ENCODE measurements at regions not wholly inside any gene's neighbourhood (a gene's known extent, or its start where the extent isn't known, plus 50 kb on each side); places are given as distances from the start of the nearest gene placed in this dataset.

DNA sequence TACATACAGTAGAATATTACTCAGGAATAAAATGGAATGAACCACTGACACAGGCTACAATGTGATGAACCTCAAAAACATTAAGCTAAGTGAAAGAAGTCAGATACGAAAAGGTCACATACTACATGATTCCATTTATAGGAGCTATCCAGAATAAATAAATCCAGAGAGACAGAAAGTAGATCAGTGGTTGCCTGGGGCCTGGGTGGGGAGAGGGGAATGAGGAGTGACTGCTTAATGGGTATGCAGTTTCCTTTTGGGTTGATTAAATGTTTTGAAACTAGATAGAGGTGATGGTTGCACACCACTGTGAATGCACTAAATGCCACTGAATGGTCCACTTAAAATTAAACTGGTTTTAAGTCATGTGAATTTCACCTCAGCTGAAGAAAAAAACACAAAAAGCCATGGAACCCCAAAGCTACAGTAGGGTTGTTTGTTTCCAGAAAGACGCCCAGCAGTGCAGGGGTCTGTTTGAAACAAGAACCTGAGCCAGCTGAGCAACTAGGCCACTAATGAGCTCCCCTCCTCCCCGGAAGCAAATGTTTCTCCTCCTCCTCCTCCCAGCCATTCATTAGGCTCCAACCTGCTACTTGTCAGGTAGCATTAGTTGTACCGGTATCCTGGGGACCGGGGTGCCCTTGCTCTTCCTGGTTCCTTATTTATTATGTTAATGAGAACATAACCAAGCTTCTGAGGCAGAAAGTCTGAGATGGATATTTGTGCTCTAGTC is 168.4 kb downstream of the EVX1 start:
- DNase-seq (no peak), ATAC-seq (ENCODE audit: low FRiP score in 2 of 2) (no peak)
- Histone ChIP-seq H3K9me3 (no peaks in the 10 kb centered on the region), H3K36me3 (no peaks in the 10 kb centered on the region), H3K4me1 (no peaks in the 10 kb centered on the region), H3K27me3 (no peaks in the 10 kb centered on the region), H3K27ac (no peak overlapping the region), H3K4me3 (no peak overlapping the region)
- TF ChIP-seq POLR2A (IDR thresholded peaks at IDR 0.05) (no peak), EP300 (IDR thresholded peaks at IDR 0.05) (no peak), POLR2AphosphoS5 (IDR thresholded peaks at IDR 0.05) (no peak)
- TF ChIP-seq, protein P1, sequence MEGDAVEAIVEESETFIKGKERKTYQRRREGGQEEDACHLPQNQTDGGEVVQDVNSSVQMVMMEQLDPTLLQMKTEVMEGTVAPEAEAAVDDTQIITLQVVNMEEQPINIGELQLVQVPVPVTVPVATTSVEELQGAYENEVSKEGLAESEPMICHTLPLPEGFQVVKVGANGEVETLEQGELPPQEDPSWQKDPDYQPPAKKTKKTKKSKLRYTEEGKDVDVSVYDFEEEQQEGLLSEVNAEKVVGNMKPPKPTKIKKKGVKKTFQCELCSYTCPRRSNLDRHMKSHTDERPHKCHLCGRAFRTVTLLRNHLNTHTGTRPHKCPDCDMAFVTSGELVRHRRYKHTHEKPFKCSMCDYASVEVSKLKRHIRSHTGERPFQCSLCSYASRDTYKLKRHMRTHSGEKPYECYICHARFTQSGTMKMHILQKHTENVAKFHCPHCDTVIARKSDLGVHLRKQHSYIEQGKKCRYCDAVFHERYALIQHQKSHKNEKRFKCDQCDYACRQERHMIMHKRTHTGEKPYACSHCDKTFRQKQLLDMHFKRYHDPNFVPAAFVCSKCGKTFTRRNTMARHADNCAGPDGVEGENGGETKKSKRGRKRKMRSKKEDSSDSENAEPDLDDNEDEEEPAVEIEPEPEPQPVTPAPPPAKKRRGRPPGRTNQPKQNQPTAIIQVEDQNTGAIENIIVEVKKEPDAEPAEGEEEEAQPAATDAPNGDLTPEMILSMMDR (IDR thresholded peaks at IDR 0.05): no peak
- WGBS, 2 donors: 81 to 84% methylated on average over 5 of the region's 5 CpGs

DNA sequence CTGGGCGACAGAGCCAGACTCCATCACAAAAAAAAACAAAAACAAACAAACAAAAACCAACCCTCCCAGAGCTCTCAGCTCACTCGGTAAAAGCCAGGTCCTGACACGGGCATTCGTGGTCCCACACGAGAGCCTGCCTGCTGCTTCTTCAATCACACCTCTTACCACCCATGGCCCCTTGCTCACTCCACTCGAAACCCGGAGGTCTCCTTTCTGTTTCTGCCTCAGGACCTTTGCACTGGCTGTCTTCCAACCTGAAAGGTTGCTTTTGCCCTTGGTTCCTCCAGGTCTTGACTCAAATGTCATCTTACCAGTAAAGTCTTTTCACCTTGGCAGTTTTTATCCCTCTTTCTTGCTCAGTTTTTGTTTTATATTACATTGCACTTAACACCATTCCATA is 169.6 kb downstream of the EVX1 start:
- 86 to 92% methylated on average over 7 of the region's 7 CpGs for WGBS, 2 donors
- no peak overlapping the region for H3K4me3 ChIP-seq
- H3K9me3 ChIP-seq: no peaks in the 10 kb centered on the region
- ATAC-seq (ENCODE audit: low FRiP score in 2 of 2) (no peak), DNase-seq (no peak)
- H3K4me1 ChIP-seq: no peaks in the 10 kb centered on the region
- no peak overlapping the region for H3K27ac ChIP-seq
- no peaks in the 10 kb centered on the region for H3K36me3 ChIP-seq
- TF ChIP-seq, protein P1 (IDR thresholded peaks at IDR 0.05): no peak
- TF ChIP-seq POLR2A (IDR thresholded peaks at IDR 0.05) (no peak), EP300 (IDR thresholded peaks at IDR 0.05) (no peak), POLR2AphosphoS5 (IDR thresholded peaks at IDR 0.05) (no peak)
- no peaks in the 10 kb centered on the region for H3K27me3 ChIP-seq

DNA sequence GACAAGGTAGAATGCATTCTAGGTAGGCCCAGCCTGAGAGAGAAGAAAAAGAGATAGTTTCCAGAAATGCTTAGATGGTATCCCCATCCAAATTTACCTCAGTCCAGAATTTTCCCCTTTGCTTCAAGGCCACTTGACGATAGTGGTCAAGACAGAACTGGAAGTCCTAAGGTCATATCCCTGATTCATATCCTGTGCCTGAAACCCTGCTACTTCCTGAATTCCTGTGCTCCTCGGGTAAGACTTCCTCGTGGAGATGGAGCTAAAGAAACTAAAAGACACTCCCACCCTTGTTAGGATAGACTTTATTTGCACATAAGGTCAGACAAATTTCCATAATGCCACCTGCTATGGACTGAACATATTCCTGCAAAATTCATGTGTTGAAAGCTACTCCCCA is 175.9 kb downstream of the EVX1 start:
- Histone ChIP-seq H3K27me3 (no peaks in the 10 kb centered on the region), H3K4me3 (no peak overlapping the region), H3K27ac (no peak overlapping the region), H3K9me3 (no peaks in the 10 kb centered on the region), H3K36me3 (no peaks in the 10 kb centered on the region), H3K4me1 (no peaks in the 10 kb centered on the region)
- TF ChIP-seq POLR2AphosphoS5 (IDR thresholded peaks at IDR 0.05) (no peak), POLR2A (IDR thresholded peaks at IDR 0.05) (no peak), EP300 (IDR thresholded peaks at IDR 0.05) (no peak)
- TF ChIP-seq, protein P1 (IDR thresholded peaks at IDR 0.05): no peak
- DNase-seq (no peak), ATAC-seq (ENCODE audit: low FRiP score in 2 of 2) (no peak)
- 34 to 55% methylated on average over 3 of the region's 3 CpGs for WGBS, 2 donors

DNA sequence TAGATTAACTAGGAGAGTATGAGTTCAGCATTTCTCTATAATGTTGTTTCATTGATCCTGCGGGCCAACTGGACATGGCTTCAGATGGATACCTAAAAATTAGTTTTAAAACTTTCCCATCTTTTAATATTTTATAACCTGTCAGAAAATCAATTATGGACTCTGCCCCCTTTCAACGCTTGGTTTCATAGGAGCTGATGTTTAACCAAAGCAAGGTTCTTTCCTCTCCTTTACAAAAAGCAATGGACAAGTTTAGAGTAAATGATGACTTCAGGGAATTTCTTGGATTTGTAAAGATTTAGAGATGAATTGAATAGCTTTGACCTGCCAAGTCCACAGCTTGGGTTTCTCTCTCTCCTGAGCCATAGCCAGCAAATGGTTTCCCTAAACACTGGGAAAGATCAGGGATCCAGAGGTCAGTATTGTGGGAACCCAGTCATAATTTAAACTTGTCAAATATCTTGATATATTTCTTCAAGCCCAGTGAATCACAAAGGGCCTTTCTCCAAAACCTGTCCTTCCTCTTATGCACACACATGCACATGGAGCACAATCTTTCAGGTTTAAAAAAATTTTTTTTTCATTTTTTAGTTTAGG is 177.1 kb downstream of the EVX1 start:
- ATAC-seq (ENCODE audit: low FRiP score in 2 of 2): no peak
- Histone ChIP-seq H3K4me3 (no peak overlapping the region), H3K27me3 (no peaks in the 10 kb centered on the region), H3K36me3 (no peaks in the 10 kb centered on the region), H3K9me3 (no peaks in the 10 kb centered on the region), H3K4me1 (peaks cover 0 to 3% (median 0%) of the 10 kb centered on the region in 4 donors), H3K27ac (no peak overlapping the region)
- no peak for DNase-seq
- WGBS, 2 donors: 94 to 95% methylated on average over 2 of the region's 2 CpGs
- TF ChIP-seq POLR2AphosphoS5 (IDR thresholded peaks at IDR 0.05): no peak
- TF ChIP-seq EP300 (IDR thresholded peaks at IDR 0.05): no peak
- no peak for TF ChIP-seq POLR2A (IDR thresholded peaks at IDR 0.05)
- TF ChIP-seq, protein P1 (IDR thresholded peaks at IDR 0.05): no peak

DNA sequence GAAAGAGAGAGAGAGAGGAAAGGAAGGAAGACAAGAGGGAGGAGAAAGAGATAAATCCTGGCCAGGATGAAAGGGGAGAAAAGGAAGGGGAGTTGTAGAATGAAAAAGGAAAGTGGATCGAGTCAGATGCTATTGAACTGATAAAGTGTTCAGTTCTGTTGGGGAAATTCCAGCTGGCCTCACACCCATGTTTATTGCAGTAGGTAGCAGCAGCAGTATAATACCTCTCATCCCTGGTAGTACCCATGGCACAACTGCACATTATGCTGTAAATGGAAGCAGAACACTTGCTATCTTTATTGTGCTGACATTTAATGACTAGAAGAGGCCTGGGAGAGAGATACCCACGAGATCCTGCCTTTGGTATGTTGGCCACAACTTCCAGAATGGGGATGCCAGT is 178.1 kb downstream of the EVX1 start:
- H3K9me3 ChIP-seq: no peaks in the 10 kb centered on the region
- peaks cover 0 to 3% (median 0%) of the 10 kb centered on the region in 4 donors for H3K4me1 ChIP-seq
- no peak overlapping the region for H3K4me3 ChIP-seq
- DNase-seq: no peak
- 68 to 70% methylated on average over 2 of the region's 2 CpGs for WGBS, 2 donors
- H3K36me3 ChIP-seq: no peaks in the 10 kb centered on the region
- ATAC-seq (ENCODE audit: low FRiP score in 2 of 2): no peak
- TF ChIP-seq EP300 (IDR thresholded peaks at IDR 0.05): no peak
- no peak for TF ChIP-seq POLR2A (IDR thresholded peaks at IDR 0.05)
- TF ChIP-seq, protein P1 (IDR thresholded peaks at IDR 0.05): no peak
- no peak for TF ChIP-seq POLR2AphosphoS5 (IDR thresholded peaks at IDR 0.05)
- no peak overlapping the region for H3K27ac ChIP-seq
- H3K27me3 ChIP-seq: no peaks in the 10 kb centered on the region

All from upper lobe of left lung (tissue), 6 donors.